ENCODE measurements at regions not wholly inside any gene's neighbourhood (a gene's known extent, or its start where the extent isn't known, plus 50 kb on each side); places are given as distances from the start of the nearest gene placed in this dataset.
"Not testable (repeated sequence)": the region's sequence is repeated elsewhere in the genome, so short reads cannot be mapped to it uniquely, and the experiment has no call there.

DNA sequence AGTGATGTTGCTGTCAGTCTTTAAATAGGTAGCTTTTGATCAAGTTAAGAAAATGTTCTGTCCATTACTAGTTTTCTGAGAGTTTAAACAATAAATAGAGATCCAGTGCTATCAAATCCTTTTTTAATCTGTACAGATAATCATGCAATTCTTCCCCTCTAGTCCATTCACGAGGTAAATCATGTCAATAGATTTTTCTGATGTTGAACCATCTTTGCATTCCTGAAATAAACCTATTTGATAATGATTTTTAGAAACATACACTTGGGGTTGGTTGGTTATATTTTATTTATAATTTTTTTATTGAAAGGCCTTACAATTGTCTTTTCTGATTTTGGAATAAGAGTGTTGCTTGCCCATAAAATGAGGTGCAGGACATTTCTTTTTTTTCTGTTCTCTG, 95.0 kb downstream of the FAM53A start:
- H3K9me3 ChIP-seq (ENCODE audit: control insufficient read depth in 2 of 2, low read length in 2 of 2): peaks cover 6 to 22% of the 10 kb centered on the region in 2 donors
- H3K4me1 ChIP-seq (ENCODE audit: control insufficient read depth, insufficient read depth, low read length): no peaks in the 10 kb centered on the region
- H3K4me3 ChIP-seq (ENCODE audit: low read length in 2 of 2): no peak overlapping the region
- H3K36me3 ChIP-seq (ENCODE audit: control insufficient read depth in 2 of 2, insufficient read depth in 2 of 2, low read length in 2 of 2): no peaks in the 10 kb centered on the region
- H3K27ac ChIP-seq (ENCODE audit: low read length): no peak overlapping the region
- H3K27me3 ChIP-seq (ENCODE audit: control insufficient read depth in 1 of 2, insufficient read depth in 2 of 2, low read length in 2 of 2): no peaks in the 10 kb centered on the region
- H3K9ac ChIP-seq (ENCODE audit: low read length in 2 of 2): no peak overlapping the region

DNA sequence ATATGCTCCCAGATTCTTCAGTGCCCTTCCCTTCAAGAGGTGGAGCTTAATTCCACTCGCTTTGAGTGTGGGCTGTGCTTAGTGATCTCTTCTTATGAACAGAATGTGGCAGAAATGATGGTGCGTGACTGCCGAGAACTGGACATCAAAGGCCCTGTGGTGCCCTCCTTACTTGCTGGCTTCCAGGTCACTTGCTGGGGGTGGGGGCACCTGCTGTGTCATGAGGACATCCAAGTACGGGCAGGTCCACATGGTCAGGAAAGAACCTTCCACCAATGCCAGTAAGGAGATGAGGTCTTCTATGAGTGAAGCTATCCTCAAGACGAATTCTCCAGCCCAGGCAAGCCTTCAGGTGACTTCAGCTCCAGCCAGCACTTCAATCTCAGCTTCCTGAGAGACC, 95.8 kb downstream of the FAM53A start:
- Histone ChIP-seq H3K27me3 (ENCODE audit: control insufficient read depth in 1 of 2, insufficient read depth in 2 of 2, low read length in 2 of 2) (no peaks in the 10 kb centered on the region), H3K4me1 (ENCODE audit: control insufficient read depth, insufficient read depth, low read length) (no peaks in the 10 kb centered on the region), H3K9me3 (ENCODE audit: control insufficient read depth in 2 of 2, low read length in 2 of 2) (peaks cover 6 to 22% of the 10 kb centered on the region in 2 donors), H3K9ac (ENCODE audit: low read length in 2 of 2) (no peak overlapping the region), H3K36me3 (ENCODE audit: control insufficient read depth in 2 of 2, insufficient read depth in 2 of 2, low read length in 2 of 2) (no peaks in the 10 kb centered on the region), H3K27ac (ENCODE audit: low read length) (no peak overlapping the region), H3K4me3 (ENCODE audit: low read length in 2 of 2) (no peak overlapping the region)

DNA sequence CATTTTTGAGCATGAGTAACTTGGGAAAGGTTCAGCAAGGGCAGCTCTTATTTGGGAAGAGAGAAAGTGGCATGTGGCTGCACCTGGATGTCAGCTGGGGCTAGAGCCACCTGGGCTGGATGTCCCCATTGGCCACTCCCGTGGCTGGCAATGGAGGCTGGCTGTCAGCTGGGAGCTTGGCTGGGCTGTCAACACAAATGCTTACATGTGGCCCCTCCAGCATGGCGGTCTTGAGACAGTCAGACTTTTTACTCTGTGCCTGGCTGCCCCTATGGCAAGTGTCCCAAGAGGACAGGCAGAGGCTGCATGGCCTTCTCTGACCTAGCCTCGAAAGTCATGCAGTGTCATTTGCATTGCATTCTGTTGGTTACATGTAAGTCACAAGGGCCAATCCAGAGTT, 99.6 kb downstream of the FAM53A start:
- peaks cover 3% of the 10 kb centered on the region for H3K4me1 ChIP-seq (ENCODE audit: control insufficient read depth, insufficient read depth, low read length)
- H3K36me3 ChIP-seq (ENCODE audit: control insufficient read depth in 2 of 2, insufficient read depth in 2 of 2, low read length in 2 of 2): no peaks in the 10 kb centered on the region

DNA sequence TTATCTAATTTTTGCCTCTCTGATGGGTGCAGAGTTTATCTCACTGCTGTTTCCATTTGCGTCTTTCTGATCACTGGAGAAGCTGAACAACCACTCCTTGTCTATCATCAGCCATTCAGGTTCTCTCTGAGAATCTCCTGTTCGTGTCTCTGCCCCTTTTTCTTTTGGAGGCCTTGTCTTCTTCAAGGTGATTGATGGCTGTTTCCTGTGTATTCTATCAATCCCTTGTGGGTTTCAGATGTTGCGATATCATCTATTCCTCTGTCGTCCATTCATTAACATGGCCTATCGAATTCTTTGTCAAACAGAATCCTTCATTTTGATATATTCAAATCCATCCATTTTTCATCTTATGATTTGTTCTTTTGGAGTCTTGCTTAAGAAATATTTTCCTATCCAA, 100.3 kb downstream of the FAM53A start:
- H3K36me3 ChIP-seq (ENCODE audit: control insufficient read depth in 2 of 2, insufficient read depth in 2 of 2, low read length in 2 of 2): no peaks in the 10 kb centered on the region
- peaks cover 3 to 6% of the 10 kb centered on the region in 2 donors for H3K9me3 ChIP-seq (ENCODE audit: control insufficient read depth in 2 of 2, low read length in 2 of 2)
- no peak overlapping the region for H3K4me3 ChIP-seq (ENCODE audit: low read length in 2 of 2)
- H3K9ac ChIP-seq (ENCODE audit: low read length in 2 of 2): no peak overlapping the region
- no peak overlapping the region for H3K27ac ChIP-seq (ENCODE audit: low read length)
- H3K4me1 ChIP-seq (ENCODE audit: control insufficient read depth, insufficient read depth, low read length): peaks cover 6% of the 10 kb centered on the region
- no peaks in the 10 kb centered on the region for H3K27me3 ChIP-seq (ENCODE audit: control insufficient read depth in 1 of 2, insufficient read depth in 2 of 2, low read length in 2 of 2)

More for the DNA sequence above, 99.6 kb downstream of the FAM53A start:
- Histone ChIP-seq H3K9ac (ENCODE audit: low read length in 2 of 2) (no peak overlapping the region), H3K4me3 (ENCODE audit: low read length in 2 of 2) (no peak overlapping the region), H3K9me3 (ENCODE audit: control insufficient read depth in 2 of 2, low read length in 2 of 2) (peaks cover 3 to 6% of the 10 kb centered on the region in 2 donors), H3K27ac (ENCODE audit: low read length) (no peak overlapping the region), H3K27me3 (ENCODE audit: control insufficient read depth in 1 of 2, insufficient read depth in 2 of 2, low read length in 2 of 2) (no peaks in the 10 kb centered on the region)

DNA sequence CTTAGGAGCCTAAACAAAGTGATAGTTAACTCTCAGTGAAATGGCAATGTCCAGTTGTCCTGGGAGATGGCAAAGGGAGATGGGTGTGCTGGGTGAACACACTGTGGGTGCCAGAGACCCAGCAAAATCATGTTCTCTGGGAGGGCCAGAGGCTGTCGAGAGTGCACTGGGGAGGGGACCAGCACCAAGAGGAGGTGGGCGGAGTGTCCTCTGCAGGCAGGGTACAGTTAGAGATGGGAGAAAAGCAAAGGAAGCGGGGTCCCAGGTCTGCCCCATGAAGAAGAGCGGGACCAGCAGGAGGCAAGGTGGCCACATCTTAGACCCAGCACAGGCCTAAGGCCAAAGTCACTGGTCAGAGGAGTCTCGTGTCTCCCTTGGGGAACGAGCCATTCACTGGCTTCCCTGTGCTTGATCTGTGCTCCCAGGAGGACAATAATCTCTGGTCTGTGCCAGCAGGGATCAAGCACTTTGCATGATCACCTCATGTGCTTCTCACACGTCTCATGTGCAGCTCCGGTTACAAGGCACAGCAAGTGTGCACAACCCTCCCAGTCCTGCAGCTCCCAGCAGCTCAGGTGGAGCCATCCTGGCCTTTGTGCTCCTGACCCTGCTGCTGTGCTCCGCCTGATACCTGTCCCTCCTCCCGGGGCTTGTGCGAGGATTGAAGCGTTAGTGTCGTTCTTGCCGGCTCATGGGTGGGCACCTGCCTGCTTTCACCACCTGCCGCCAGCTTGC, 100.9 kb downstream of the FAM53A start:
- Histone ChIP-seq H3K27ac (ENCODE audit: low read length) (no peak overlapping the region), H3K4me3 (ENCODE audit: low read length in 2 of 2) (no peak overlapping the region), H3K36me3 (ENCODE audit: control insufficient read depth in 2 of 2, insufficient read depth in 2 of 2, low read length in 2 of 2) (no peaks in the 10 kb centered on the region), H3K9me3 (ENCODE audit: control insufficient read depth in 2 of 2, low read length in 2 of 2) (peaks cover 0 to 3% of the 10 kb centered on the region in 2 donors), H3K4me1 (ENCODE audit: control insufficient read depth, insufficient read depth, low read length) (peaks cover 9% of the 10 kb centered on the region), H3K9ac (ENCODE audit: low read length in 2 of 2) (no peak overlapping the region), H3K27me3 (ENCODE audit: control insufficient read depth in 1 of 2, insufficient read depth in 2 of 2, low read length in 2 of 2) (peaks cover 0 to 3% of the 10 kb centered on the region in 2 donors)

DNA sequence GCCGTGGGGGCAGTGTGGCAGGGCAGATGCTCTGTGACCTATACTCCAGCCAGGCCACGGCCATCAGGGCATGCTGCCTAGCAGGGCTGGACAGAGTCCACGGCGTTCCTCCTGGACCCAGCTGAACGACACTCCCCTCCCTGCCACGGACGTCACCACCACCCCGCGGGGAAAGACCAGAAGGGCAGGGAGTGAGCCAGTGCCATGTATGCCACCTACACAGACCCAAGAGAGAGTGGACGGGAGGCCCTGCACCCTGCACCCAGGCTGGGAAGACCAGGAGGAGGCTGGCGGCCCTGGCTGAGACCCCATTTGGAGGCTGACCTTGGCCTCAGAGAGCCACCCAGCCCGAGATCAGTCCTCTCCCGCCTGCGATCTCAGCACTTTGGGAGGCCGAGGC, 101.9 kb downstream of the FAM53A start:
- Histone ChIP-seq H3K27me3 (ENCODE audit: control insufficient read depth in 1 of 2, insufficient read depth in 2 of 2, low read length in 2 of 2) (peaks cover 0 to 7% of the 10 kb centered on the region in 2 donors), H3K27ac (ENCODE audit: low read length) (no peak overlapping the region), H3K9ac (ENCODE audit: low read length in 2 of 2) (no peak overlapping the region), H3K4me1 (ENCODE audit: control insufficient read depth, insufficient read depth, low read length) (peaks cover 11% of the 10 kb centered on the region), H3K36me3 (ENCODE audit: control insufficient read depth in 2 of 2, insufficient read depth in 2 of 2, low read length in 2 of 2) (no peaks in the 10 kb centered on the region), H3K4me3 (ENCODE audit: low read length in 2 of 2) (no peak overlapping the region), H3K9me3 (ENCODE audit: control insufficient read depth in 2 of 2, low read length in 2 of 2) (no peaks in the 10 kb centered on the region)

DNA sequence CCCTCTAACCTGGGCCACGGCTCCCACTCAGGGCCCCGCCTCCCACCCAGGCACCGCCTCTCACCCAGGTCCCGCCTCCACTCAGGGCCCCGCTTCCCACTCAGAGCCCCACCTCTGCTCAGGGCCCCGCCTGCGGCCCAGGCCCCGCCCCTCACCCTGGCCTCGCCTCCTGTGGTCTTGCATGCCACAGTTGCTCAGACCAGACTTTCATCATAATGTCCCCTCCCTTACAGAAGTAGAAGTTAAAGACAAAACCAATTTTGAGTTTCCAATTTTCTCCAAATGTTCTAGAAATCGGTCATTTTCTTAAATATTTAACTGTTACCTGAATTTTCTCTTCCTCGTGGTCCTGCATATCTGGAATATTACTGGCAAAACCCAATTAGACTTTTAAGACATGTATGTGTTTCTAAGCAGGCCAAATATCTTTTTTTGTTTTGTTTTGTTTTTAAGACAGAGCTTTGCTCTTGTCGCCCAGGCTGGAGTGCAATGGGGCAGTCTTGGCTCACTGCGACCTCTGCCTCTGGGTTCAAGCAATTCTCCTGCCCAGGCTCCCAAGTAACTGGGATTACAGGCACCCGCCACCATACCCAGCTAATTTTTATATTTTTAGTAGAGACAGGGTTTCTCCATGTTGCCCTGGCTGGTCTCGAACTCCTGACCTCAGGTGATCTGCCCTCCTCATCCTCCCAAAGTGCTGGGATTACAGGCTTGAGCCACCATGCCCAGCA, 102.8 kb downstream of the FAM53A start:
- H3K36me3 ChIP-seq (ENCODE audit: control insufficient read depth in 2 of 2, insufficient read depth in 2 of 2, low read length in 2 of 2); H3K27me3 ChIP-seq (ENCODE audit: control insufficient read depth in 1 of 2, insufficient read depth in 2 of 2, low read length in 2 of 2); H3K4me3 ChIP-seq (ENCODE audit: low read length in 2 of 2); H3K27ac ChIP-seq (ENCODE audit: low read length); H3K9ac ChIP-seq (ENCODE audit: low read length in 2 of 2); H3K9me3 ChIP-seq (ENCODE audit: control insufficient read depth in 2 of 2, low read length in 2 of 2): not testable (repeated sequence)
- peaks cover 11% of the 10 kb centered on the region for H3K4me1 ChIP-seq (ENCODE audit: control insufficient read depth, insufficient read depth, low read length)

DNA sequence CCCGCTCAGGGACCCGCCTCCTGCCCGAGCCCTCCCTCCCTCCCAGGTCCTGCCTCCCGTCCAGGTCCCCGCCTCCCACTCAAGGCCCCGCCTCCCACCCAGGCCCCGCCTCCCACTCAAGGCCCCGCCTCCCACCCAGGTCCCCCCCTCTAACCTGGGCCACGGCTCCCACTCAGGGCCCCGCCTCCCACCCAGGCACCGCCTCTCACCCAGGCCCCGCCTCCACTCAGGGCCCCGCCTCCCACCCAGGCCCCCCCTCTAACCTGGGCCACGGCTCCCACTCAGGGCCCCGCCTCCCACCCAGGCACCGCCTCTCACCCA, 103.5 kb downstream of the FAM53A start:
- H3K4me3 ChIP-seq (ENCODE audit: low read length in 2 of 2); H3K36me3 ChIP-seq (ENCODE audit: control insufficient read depth in 2 of 2, insufficient read depth in 2 of 2, low read length in 2 of 2); H3K27me3 ChIP-seq (ENCODE audit: control insufficient read depth in 1 of 2, insufficient read depth in 2 of 2, low read length in 2 of 2); H3K27ac ChIP-seq (ENCODE audit: low read length); H3K9me3 ChIP-seq (ENCODE audit: control insufficient read depth in 2 of 2, low read length in 2 of 2); H3K9ac ChIP-seq (ENCODE audit: low read length in 2 of 2): not testable (repeated sequence)
- H3K4me1 ChIP-seq (ENCODE audit: control insufficient read depth, insufficient read depth, low read length): peaks cover 11% of the 10 kb centered on the region

DNA sequence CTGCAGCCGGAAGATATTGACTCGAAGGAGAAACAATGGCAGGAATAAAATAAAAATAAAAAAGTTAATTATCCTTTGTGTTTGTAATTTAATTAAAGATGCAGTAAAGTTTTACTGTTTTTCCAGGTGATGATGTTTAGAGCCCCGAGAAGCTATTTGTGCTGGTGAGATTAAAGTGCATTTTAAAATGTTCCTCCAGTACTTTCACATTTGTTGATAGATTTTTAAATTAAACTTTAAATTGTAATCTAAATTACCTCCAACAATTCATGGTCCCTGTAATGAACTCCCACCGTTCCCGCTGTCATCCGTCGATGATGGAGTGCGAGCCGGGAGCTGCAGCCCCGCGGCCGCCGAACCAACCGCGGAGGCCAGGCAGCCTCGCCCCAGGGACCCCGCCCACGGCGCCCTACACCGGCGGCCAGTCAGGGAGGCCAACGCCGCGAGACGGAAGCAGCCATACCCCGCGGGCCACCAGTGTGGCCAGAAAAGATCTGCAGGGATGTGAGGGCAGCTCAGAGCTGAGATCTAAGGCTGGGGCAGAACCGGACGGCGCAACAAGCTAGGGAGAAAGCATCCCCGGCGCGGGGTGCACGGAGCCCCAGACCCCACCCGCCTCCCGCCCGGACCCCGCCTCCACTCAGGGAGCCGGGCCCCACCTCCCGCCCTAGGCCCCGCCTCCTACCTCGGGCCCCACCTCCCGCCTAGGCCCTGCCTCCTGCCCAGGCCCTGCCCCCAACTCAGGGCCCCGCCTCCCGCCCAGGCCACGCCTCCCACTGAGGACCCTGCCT, 104.0 kb downstream of the FAM53A start:
- H3K27ac ChIP-seq (ENCODE audit: low read length): peak overlapping the region; percentile 41
- H3K4me1 ChIP-seq (ENCODE audit: control insufficient read depth, insufficient read depth, low read length): peaks cover 11% of the 10 kb centered on the region
- peaks cover 2 to 7% of the 10 kb centered on the region in 2 donors for H3K27me3 ChIP-seq (ENCODE audit: control insufficient read depth in 1 of 2, insufficient read depth in 2 of 2, low read length in 2 of 2)
- H3K9me3 ChIP-seq (ENCODE audit: control insufficient read depth in 2 of 2, low read length in 2 of 2): no peaks in the 10 kb centered on the region
- H3K36me3 ChIP-seq (ENCODE audit: control insufficient read depth in 2 of 2, insufficient read depth in 2 of 2, low read length in 2 of 2): no peaks in the 10 kb centered on the region
- peak overlapping the region; percentile 74 to 76 for H3K4me3 ChIP-seq (ENCODE audit: low read length in 2 of 2)
- H3K9ac ChIP-seq (ENCODE audit: low read length in 2 of 2): peak overlapping the region in 1 of 2 donors; percentile 15

DNA sequence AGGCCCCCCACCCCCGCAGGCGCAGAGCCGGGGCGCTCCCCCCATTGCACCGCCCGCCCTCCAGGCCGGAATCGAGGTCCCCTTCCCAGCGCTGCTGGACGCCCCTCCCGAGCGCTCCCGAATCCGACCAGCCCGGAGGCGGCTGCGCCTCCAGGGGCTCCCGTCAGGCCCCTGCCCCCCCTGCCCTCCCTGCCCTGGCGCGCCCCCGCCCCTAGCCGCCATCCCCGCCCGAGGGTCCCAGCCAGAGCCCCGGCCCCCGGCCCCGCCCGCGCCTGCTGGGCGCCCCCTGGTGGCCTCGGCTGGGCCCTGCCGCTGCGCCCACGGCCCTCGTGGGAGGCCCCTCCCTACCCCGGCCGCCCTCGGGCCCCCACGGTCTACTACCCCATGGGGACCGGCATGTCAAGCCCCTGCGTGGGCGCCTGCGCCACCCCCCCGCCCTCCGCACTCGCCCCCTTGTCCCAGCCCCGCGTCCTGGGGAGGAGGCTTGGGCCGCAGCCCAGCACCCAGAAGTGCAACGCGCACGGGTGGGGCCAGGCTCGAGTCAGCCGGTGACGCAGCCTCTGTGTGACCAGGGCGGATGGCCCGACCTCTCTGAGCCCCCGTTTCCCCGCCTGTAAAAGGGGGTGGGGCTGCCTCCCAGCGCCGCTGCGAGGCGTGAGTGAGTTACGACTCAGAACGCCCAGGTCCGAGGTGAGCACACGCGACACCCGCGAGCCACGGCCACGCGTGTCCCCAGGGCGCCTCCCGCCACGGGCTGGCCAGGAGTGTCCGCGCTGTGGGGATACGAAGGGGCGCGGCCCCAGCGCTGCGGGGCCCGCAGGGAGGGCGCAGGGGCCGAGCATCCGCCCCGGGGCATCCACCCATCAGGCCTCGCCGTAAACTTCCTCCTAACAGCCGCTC, 104.9 kb downstream of the FAM53A start:
- H3K9me3 ChIP-seq (ENCODE audit: control insufficient read depth in 2 of 2, low read length in 2 of 2): no peaks in the 10 kb centered on the region
- H3K36me3 ChIP-seq (ENCODE audit: control insufficient read depth in 2 of 2, insufficient read depth in 2 of 2, low read length in 2 of 2): no peaks in the 10 kb centered on the region
- H3K9ac ChIP-seq (ENCODE audit: low read length in 2 of 2): peak overlapping the region; percentile 15 to 36
- H3K27ac ChIP-seq (ENCODE audit: low read length): peak overlapping the region; percentile 41
- peaks cover 11% of the 10 kb centered on the region for H3K4me1 ChIP-seq (ENCODE audit: control insufficient read depth, insufficient read depth, low read length)
- H3K27me3 ChIP-seq (ENCODE audit: control insufficient read depth in 1 of 2, insufficient read depth in 2 of 2, low read length in 2 of 2): peaks cover 2 to 7% of the 10 kb centered on the region in 2 donors
- H3K4me3 ChIP-seq (ENCODE audit: low read length in 2 of 2): peak overlapping the region; percentile 74 to 76

Measured in stomach smooth muscle (tissue), 2 donors.